GM21528 (cell line): ENCODE measurements at regions not wholly inside any gene's neighbourhood (a gene's known extent, or its start where the extent isn't known, plus 50 kb on each side); places are given as distances from the start of the nearest gene placed in this dataset.

Experiments used
- ATAC-seq: cut with Tn5 transposase; IDR thresholded peaks from one replicate; pipeline ENCODE4 v1.9.1; 2021; ENCODE audit warnings: mild to moderate bottlenecking, moderate library complexity; ENCODE audit not compliant: unreplicated experiment, low FRiP score

- ATAC-seq = no peak
Observed at GRCh38 chr16:49216593-49216992, 65.0 kb downstream of the CBLN1 start.

- no peak for ATAC-seq
Observed at GRCh38 chr16:49213594-49213993, 68.0 kb downstream of the CBLN1 start.

- no peak for ATAC-seq
Observed at GRCh38 chr16:49204191-49204590, 77.4 kb downstream of the CBLN1 start.

- ATAC-seq = no peak
Observed at GRCh38 chr16:49203361-49203760, 78.3 kb downstream of the CBLN1 start.

- no peak for ATAC-seq
Observed at GRCh38 chr16:49201118-49201517, 80.5 kb downstream of the CBLN1 start.

- no peak for ATAC-seq
Observed at GRCh38 chr16:49200223-49200820, 81.3 kb downstream of the CBLN1 start.

GRCh38 chr16:49195237-49195548 lies 86.4 kb downstream of the CBLN1 start:
- ATAC-seq = no peak

- no peak for ATAC-seq
Observed at GRCh38 chr16:49194537-49195236, 87.0 kb downstream of the CBLN1 start.

GRCh38 chr16:49193596-49193995 lies 88.0 kb downstream of the CBLN1 start:
- no peak for ATAC-seq

GRCh38 chr16:49189286-49189685 lies 92.4 kb downstream of the CBLN1 start:
- no peak for ATAC-seq

GRCh38 chr16:49183911-49184310 lies 97.7 kb downstream of the CBLN1 start:
- ATAC-seq = no peak

GRCh38 chr16:49181791-49182518 lies 99.7 kb downstream of the CBLN1 start:
- no peak for ATAC-seq

- ATAC-seq = no peak
Observed at GRCh38 chr16:49179714-49180330, 101.8 kb downstream of the CBLN1 start.

GRCh38 chr16:49168126-49168525 lies 113.5 kb downstream of the CBLN1 start:
- no peak for ATAC-seq

GRCh38 chr16:49165025-49165424 lies 116.6 kb downstream of the CBLN1 start:
- no peak for ATAC-seq

GRCh38 chr16:49161191-49161590 lies 120.4 kb downstream of the CBLN1 start:
- ATAC-seq = no peak

- no peak for ATAC-seq
Observed at GRCh38 chr16:49158029-49158642, 123.5 kb downstream of the CBLN1 start.

GRCh38 chr16:49150341-49150740 lies 131.3 kb downstream of the CBLN1 start:
- no peak for ATAC-seq

- ATAC-seq = no peak
Observed at GRCh38 chr16:49148410-49148809, 133.2 kb downstream of the CBLN1 start.

- no peak for ATAC-seq
Observed at GRCh38 chr16:49140618-49141017, 141.0 kb downstream of the CBLN1 start.

GRCh38 chr16:49130397-49130796 lies 151.2 kb downstream of the CBLN1 start:
- no peak for ATAC-seq
